CD4-positive, alpha-beta T cell (primary cell): ENCODE measurements at regions not wholly inside any gene's neighbourhood (a gene's known extent, or its start where the extent isn't known, plus 50 kb on each side); places are given as distances from the start of the nearest gene placed in this dataset.

Source experiments
- ATAC-seq: fragments of 200-7000 bp; cut with Tn5 transposase; one replicate; pipeline ENCODE4 v1.10.0; 2022; ENCODE audit warnings: mild to moderate bottlenecking; ENCODE audit not compliant: poor library complexity
- CTCF ChIA-PET: fragments of 350-600 bp; sonication (Branson Sonifier 250); formaldehyde crosslinking; loops from one replicate; lab custom pipeline; 2021; ENCODE audit warnings: antibody characterized with exemption, inconsistent platforms; lab: Charles Lee
- POLR2A ChIA-PET: fragments of 350-600 bp; sonication (Branson Sonifier 250); formaldehyde crosslinking; loops from one replicate; lab custom pipeline; 2021; ENCODE audit warnings: antibody characterized with exemption, inconsistent platforms; lab: Charles Lee
- DNase-seq, 14 experiments: peaks; one replicate each; pipeline ENCODE4 v3.0.0-alpha.2; 2013 to 2020; ENCODE audit warnings: mixed read lengths in 2 of 14
- H3K27ac ChIP-seq, 2 donors: one replicate each; pipeline versions ENCODE4 v1.5.1 to v1.7.0; 2013; ENCODE audit warnings: low read length in 2 of 2, low read depth in 1 of 2, mild to moderate bottlenecking in 1 of 2
- H3K27me3 ChIP-seq, 2 experiments: 1 replicate in 1 of 2; 2 replicates in 1 of 2; pipeline versions ENCODE4 v1.6.1 to v1.7.0; 2013; ENCODE audit warnings: low read length in 2 of 2, control low read depth in 1 of 2, mild to moderate bottlenecking in 1 of 2, moderate library complexity in 1 of 2; ENCODE audit not compliant: insufficient read depth in 2 of 2, control insufficient read depth in 1 of 2
- H3K36me3 ChIP-seq: one replicate; pipeline ENCODE4 v1.6.1; 2013; ENCODE audit warnings: low read length, control low read depth; ENCODE audit not compliant: insufficient read depth
- H3K4me1 ChIP-seq: one replicate; pipeline ENCODE4 v1.6.1; 2013; ENCODE audit warnings: low read length, control low read depth; ENCODE audit not compliant: insufficient read depth
- H3K4me3 ChIP-seq: one replicate; pipeline ENCODE4 v1.5.1; 2013; ENCODE audit warnings: mild to moderate bottlenecking, low read length, moderate library complexity
- H3K9me3 ChIP-seq, 2 experiments: 1 replicate in 1 of 2; 2 replicates in 1 of 2; pipeline versions ENCODE4 v1.6.1 to v1.7.0; 2013; ENCODE audit warnings: low read length in 2 of 2, mild to moderate bottlenecking in 2 of 2, control low read depth in 1 of 2, moderate library complexity in 1 of 2; ENCODE audit not compliant: control insufficient read depth in 1 of 2, insufficient read depth in 1 of 2
- H3K27ac Mint-ChIP-seq: one replicate; pipeline ENCODE4 v1.8.0; 2020; ENCODE audit warnings: mixed read lengths
- H3K27me3 Mint-ChIP-seq: one replicate; pipeline ENCODE4 v1.8.0; 2021; ENCODE audit warnings: mixed read lengths
- H3K36me3 Mint-ChIP-seq: one replicate; pipeline ENCODE4 v1.8.0; 2021; ENCODE audit warnings: low read depth, mixed read lengths
- H3K4me1 Mint-ChIP-seq: one replicate; pipeline ENCODE4 v1.8.0; 2021; ENCODE audit warnings: low read depth, mixed read lengths
- H3K4me3 Mint-ChIP-seq: one replicate; pipeline ENCODE4 v1.8.0; 2020; ENCODE audit warnings: mild to moderate bottlenecking, mixed read lengths
- H3K9me3 Mint-ChIP-seq: one replicate; pipeline ENCODE4 v1.8.0; 2020; ENCODE audit warnings: mixed read lengths
- CTCF ChIP-seq: fragments of 200-600 bp; IDR thresholded peaks from one replicate; pipeline ENCODE4 v1.8.0; 2022; ENCODE audit warnings: antibody characterized with exemption, mild to moderate bottlenecking
- intact Hi-C, 2 experiments: fragments of 100-400 bp; cut with DNase I in 1 of 2; cut with micrococcal nuclease in 1 of 2; formaldehyde crosslinking; loops; one replicate each; pipeline versions ENCODE4 v1.15.1 to v1.9.0; 2023 to 2025; cut with DNase I, micrococcal nuclease

GRCh38 chr2:120919771-120920453, 184.2 kb downstream of the GLI2 start:
- ChIA-PET CTCF (no interaction called here), POLR2A (no interaction called here)
- no peaks in the 10 kb centered on the region for H3K27me3 ChIP-seq
- no peaks in the 10 kb centered on the region for H3K36me3 ChIP-seq
- Mint-ChIP-seq H3K4me3 (no peak overlapping the region), H3K27ac (no peak overlapping the region), H3K36me3 (no peaks in the 10 kb centered on the region), H3K27me3 (no peaks in the 10 kb centered on the region), H3K9me3 (no peaks in the 10 kb centered on the region), H3K4me1 (no peaks in the 10 kb centered on the region)
- TF ChIP-seq CTCF: no peak
- intact Hi-C loops: no loop called here
- H3K9me3 ChIP-seq: peaks cover 0 to 15% of the 10 kb centered on the region in 2 experiments
- ATAC-seq (no peak), DNase-seq (no peak)
- H3K4me3 ChIP-seq: no peak overlapping the region
- no peak overlapping the region for H3K27ac ChIP-seq
- no peaks in the 10 kb centered on the region for H3K4me1 ChIP-seq

GRCh38 chr2:120920454-120921148, 184.9 kb downstream of the GLI2 start:
- H3K4me1 Mint-ChIP-seq: no peaks in the 10 kb centered on the region
- no peak for TF ChIP-seq CTCF
- POLR2A ChIA-PET: no interaction called here
- no peak overlapping the region for H3K4me3 Mint-ChIP-seq
- H3K27ac Mint-ChIP-seq: no peak overlapping the region
- H3K27me3 ChIP-seq: no peaks in the 10 kb centered on the region
- H3K9me3 ChIP-seq: peaks cover 0 to 13% of the 10 kb centered on the region in 2 experiments
- DNase-seq (no peak), ATAC-seq (no peak)
- CTCF ChIA-PET: no interaction called here
- no peaks in the 10 kb centered on the region for H3K9me3 Mint-ChIP-seq
- intact Hi-C loops: no loop called here
- no peaks in the 10 kb centered on the region for H3K36me3 Mint-ChIP-seq
- H3K36me3 ChIP-seq: no peaks in the 10 kb centered on the region
- no peak overlapping the region for H3K27ac ChIP-seq
- H3K27me3 Mint-ChIP-seq: no peaks in the 10 kb centered on the region
- no peaks in the 10 kb centered on the region for H3K4me1 ChIP-seq
- no peak overlapping the region for H3K4me3 ChIP-seq

GRCh38 chr2:120921457-120921856, 185.8 kb downstream of the GLI2 start:
- Mint-ChIP-seq H3K4me3 (no peak overlapping the region), H3K27me3 (no peaks in the 10 kb centered on the region), H3K27ac (no peak overlapping the region), H3K9me3 (no peaks in the 10 kb centered on the region), H3K36me3 (no peaks in the 10 kb centered on the region), H3K4me1 (no peaks in the 10 kb centered on the region)
- no peak overlapping the region for H3K4me3 ChIP-seq
- ChIA-PET POLR2A (no interaction called here), CTCF (no interaction called here)
- TF ChIP-seq CTCF: no peak
- DNase-seq (no peak), ATAC-seq (no peak)
- intact Hi-C loops: no loop called here
- H3K36me3 ChIP-seq: no peaks in the 10 kb centered on the region
- no peaks in the 10 kb centered on the region for H3K4me1 ChIP-seq
- H3K27me3 ChIP-seq: no peaks in the 10 kb centered on the region
- H3K27ac ChIP-seq: no peak overlapping the region
- peaks cover 0 to 13% of the 10 kb centered on the region in 2 experiments for H3K9me3 ChIP-seq
